GM12878 (cell line): ENCODE measurements at regions not wholly inside any gene's neighbourhood (a gene's known extent, or its start where the extent isn't known, plus 50 kb on each side); places are given as distances from the start of the nearest gene placed in this dataset.

Experiments used
- ATAC-seq: fragments of 200-7000 bp; cut with Tn5 transposase; 3 replicates; pipeline ENCODE4 v1.9.1; 2020; ENCODE audit warnings: mild to moderate bottlenecking, moderate library complexity
- BruUV-seq: library from RNA; stranded (reverse); fragments of 400-500 nt; replicated peaks from 2 replicates; lab custom pipeline; 2021; lab: Mats Ljungman, UMichigan
- CTCF ChIA-PET: fragments of 300-600 bp; sonication (Branson Sonifier 250); formaldehyde crosslinking; extraction: SDS; loops from one replicate; lab custom pipeline; 2021; ENCODE audit warnings: inconsistent platforms; lab: Yijun Ruan, JAX
- POLR2A ChIA-PET: fragments of 350-600 bp; formaldehyde crosslinking; extraction: SDS; loops from one replicate; lab custom pipeline; 2021; ENCODE audit warnings: inconsistent platforms; lab: Charles Lee
- RAD21 ChIA-PET: fragments of 300-600 bp; sonication (Branson Sonifier 250); formaldehyde crosslinking; loops from one replicate; lab custom pipeline; 2023; ENCODE audit warnings: antibody characterized with exemption; ENCODE audit not compliant: unreplicated experiment; lab: Charles Lee
- SMC1A ChIA-PET: fragments of 300-600 bp; sonication (Branson Sonifier 250); formaldehyde crosslinking; loops from one replicate; lab custom pipeline; 2023; ENCODE audit not compliant: unreplicated experiment, uncharacterized antibody; lab: Charles Lee
- DNase-seq: peaks from one replicate; pipeline ENCODE4 v3.0.0-alpha.2; 2011; ENCODE audit warnings: low read depth, low spot score
- FAIRE-seq: peaks from 3 replicates; lab custom pipeline; 2011; peaks lifted over from hg19 to GRCh38; lab: Jason Lieb, UNC
- H2AFZ ChIP-seq: 2 replicates; pipeline ENCODE4 v1.6.0; 2011; ENCODE audit warnings: low read depth, low read length, control low read depth; ENCODE audit not compliant: control insufficient read depth
- H3K27ac ChIP-seq: 2 replicates; pipeline ENCODE4 v1.5.1; 2011; ENCODE audit warnings: control low read depth; ENCODE audit not compliant: control insufficient read depth, insufficient read depth
- H3K27me3 ChIP-seq, 2 experiments: replicated peaks in 1 of 2; 2 replicates each; pipeline versions ENCODE4 v1.6.0 to v1.6.1; 2011; ENCODE audit warnings: low read length in 1 of 2; ENCODE audit not compliant: control insufficient read depth in 2 of 2, insufficient read depth in 2 of 2
- H3K36me3 ChIP-seq, 2 experiments: 2 replicates each; pipeline ENCODE4 v1.5.1; 2011; ENCODE audit warnings: low read length in 1 of 2; ENCODE audit not compliant: control insufficient read depth in 2 of 2, insufficient read depth in 2 of 2
- H3K4me1 ChIP-seq: 2 replicates; pipeline ENCODE4 v1.6.1; 2011; ENCODE audit warnings: mild to moderate bottlenecking, low read length, moderate library complexity, mixed read lengths; ENCODE audit not compliant: control insufficient read depth, insufficient read depth
- H3K4me2 ChIP-seq: 2 replicates; pipeline ENCODE4 v1.6.0; 2011; ENCODE audit warnings: control low read depth; ENCODE audit not compliant: control insufficient read depth, insufficient read depth
- H3K4me3 ChIP-seq: fragments of 200-600 bp; sonication (generic); 2 replicates; pipeline ENCODE4 v1.5.1; 2016
- H3K79me2 ChIP-seq: 2 replicates; pipeline ENCODE4 v1.6.0; 2011; ENCODE audit warnings: low read length; ENCODE audit not compliant: control insufficient read depth, insufficient read depth
- H3K9ac ChIP-seq: 2 replicates; pipeline ENCODE4 v1.8.0; 2011; ENCODE audit warnings: low read length, control low read depth, mixed read lengths; ENCODE audit not compliant: control insufficient read depth, insufficient read depth
- H3K9me3 ChIP-seq: replicated peaks from 3 replicates; pipeline ENCODE4 v1.5.1; 2011; ENCODE audit warnings: mild to moderate bottlenecking, low read length; ENCODE audit not compliant: control insufficient read depth, insufficient read depth
- H4K20me1 ChIP-seq: 2 replicates; pipeline ENCODE4 v1.6.0; 2011; ENCODE audit not compliant: control insufficient read depth, insufficient read depth
- CTCF ChIP-seq, 3 experiments: IDR thresholded peaks in 2 of 3; conservative IDR thresholded peaks in 1 of 3; 2 replicates each; pipeline ENCODE4 v1.5.1; 2011; ENCODE audit warnings: low read depth in 3 of 3, low read length in 3 of 3, mild to moderate bottlenecking in 3 of 3, control low read depth in 2 of 3, moderate library complexity in 2 of 3, inconsistent platforms in 1 of 3, mixed read lengths in 1 of 3; ENCODE audit not compliant: control insufficient read depth in 2 of 3, insufficient read depth in 1 of 3; ENCODE audit errors: extremely low read depth in 1 of 3
- FOXM1 ChIP-seq: IDR thresholded peaks from 2 replicates; pipeline ENCODE4 v1.6.1; 2012; ENCODE audit warnings: low read depth, mild to moderate bottlenecking, inconsistent platforms, low read length, moderate library complexity
- HSF1 ChIP-seq: fragments of 150-350 bp; IDR thresholded peaks from 2 replicates; pipeline ENCODE4 v1.6.1; 2014; ENCODE audit warnings: mild to moderate bottlenecking, low read depth, low read length
- KAT2A ChIP-seq: conservative IDR thresholded peaks from 2 replicates; pipeline ENCODE4 v1.6.1; 2011; ENCODE audit warnings: low read depth, low read length; ENCODE audit not compliant: control insufficient read depth
- NFYB ChIP-seq: IDR thresholded peaks from 2 replicates; pipeline ENCODE4 v1.6.1; 2011; ENCODE audit warnings: low read depth, mild to moderate bottlenecking, low read length, improper control_type of control experiment, moderate library complexity; ENCODE audit not compliant: insufficient read depth
- NR2F1 ChIP-seq: fragments of 450-650 bp; conservative IDR thresholded peaks from 2 replicates; pipeline ENCODE4 v1.6.1; 2017; ENCODE audit warnings: mild to moderate bottlenecking
- NRF1 ChIP-seq: conservative IDR thresholded peaks from 2 replicates; pipeline ENCODE4 v1.6.1; 2011; ENCODE audit warnings: mild to moderate bottlenecking, low read depth, low read length, improper control_type of control experiment
- SMAD5 ChIP-seq: IDR thresholded peaks from 2 replicates; pipeline ENCODE4 v1.6.1; 2016; ENCODE audit warnings: antibody characterized with exemption, low read depth
- SMC3 ChIP-seq: IDR thresholded peaks from 2 replicates; pipeline ENCODE4 v1.6.1; 2011; ENCODE audit warnings: low read length, improper control_type of control experiment, borderline replicate concordance
- WGBS: methylation state at CpG from one replicate; pipeline ENCODE4 v1.1.6; 2016; ENCODE audit warnings: low lambda C conversion rate; ENCODE audit not compliant: insufficient replicate concordance, insufficient coverage; ENCODE audit errors: missing lambda C conversion rate; 5-methylcytosine and 5-hydroxymethylcytosine counted together
- in situ Hi-C: fragments of 300-500 bp; cut with MboI; formaldehyde crosslinking; loops from 9 replicates; pipeline ENCODE4 v1.14.3; 2018; ENCODE audit warnings: mixed read lengths
- intact Hi-C: fragments of 100-400 bp; cut with micrococcal nuclease; formaldehyde crosslinking; loops from one replicate; pipeline ENCODE4 v1.14.2; 2022; ENCODE audit not compliant: unreplicated experiment

- H3K4me3 ChIP-seq, result no peak overlapping the region
- TF ChIP-seq NR2F1 (no peak), FOXM1 (no peak), SMC3 (no peak), SMAD5 (no peak), CTCF (IDR thresholded peaks at IDR 0.05 in 2 of 3, conservative IDR thresholded peaks at IDR 0.05 in 1 of 3; ENCODE audit: control insufficient read depth in 2 of 3, extremely low read depth in 1 of 3, insufficient read depth in 1 of 3, low read depth in 3 of 3, low read length in 3 of 3) (no peak), NFYB (no peak), HSF1 (no peak), NRF1 (no peak), KAT2A (no peak)
- TF ChIP-seq, all 136 proteins: peak for 0
- intact Hi-C loops, result no loop called here
- ChIA-PET CTCF (no interaction called here), POLR2A (no interaction called here), SMC1A (interaction anchor here (0.6 to 1.3 kb wide), 2 partner anchors 23 to 277 kb away, joined by 3 to 4 read pairs; no protein-coding TSS in a partner anchor), RAD21 (no interaction called here)
- no peak overlapping the region for H3K4me2 ChIP-seq
- no peaks in the 10 kb centered on the region for H3K36me3 ChIP-seq
- no TSS peak for BruUV-seq
- no peak for FAIRE-seq
- WGBS, result 0% methylated on average over 2 of the region's 2 CpGs
- H3K9me3 ChIP-seq, result no peaks in the 10 kb centered on the region; the same call in none of the 3 replicates
- ATAC-seq, result no peak
- no peak overlapping the region for H3K9ac ChIP-seq
- in situ Hi-C loops, result no loop called here
- no peak overlapping the region for H2AFZ ChIP-seq
- H3K27me3 ChIP-seq, result peaks cover 0 to 7% of the 10 kb centered on the region in 2 experiments; a peak in 3 of 4 replicates
- DNase-seq, result no peak
- no peaks in the 10 kb centered on the region for H3K79me2 ChIP-seq
- no peaks in the 10 kb centered on the region for H3K4me1 ChIP-seq
- no peaks in the 10 kb centered on the region for H4K20me1 ChIP-seq
- no peak overlapping the region for H3K27ac ChIP-seq
Observed at GRCh38 chr13:50291611-50292010, 276.4 kb downstream of the KCNRG start.
